GM12878 (cell line): ENCODE measurements at regions not wholly inside any gene's neighbourhood (a gene's known extent, or its start where the extent isn't known, plus 50 kb on each side); places are given as distances from the start of the nearest gene placed in this dataset.

Source experiments
- ATAC-seq: fragments of 200-7000 bp; cut with Tn5 transposase; 3 replicates; pipeline ENCODE4 v1.9.1; 2020; ENCODE audit warnings: mild to moderate bottlenecking, moderate library complexity
- BruUV-seq: library from RNA; stranded (reverse); fragments of 400-500 nt; replicated peaks from 2 replicates; lab custom pipeline; 2021; lab: Mats Ljungman, UMichigan
- CTCF ChIA-PET: fragments of 300-600 bp; sonication (Branson Sonifier 250); formaldehyde crosslinking; extraction: SDS; loops from one replicate; lab custom pipeline; 2021; ENCODE audit warnings: inconsistent platforms; lab: Yijun Ruan, JAX
- POLR2A ChIA-PET: fragments of 350-600 bp; formaldehyde crosslinking; extraction: SDS; loops from one replicate; lab custom pipeline; 2021; ENCODE audit warnings: inconsistent platforms; lab: Charles Lee
- RAD21 ChIA-PET: fragments of 300-600 bp; sonication (Branson Sonifier 250); formaldehyde crosslinking; loops from one replicate; lab custom pipeline; 2023; ENCODE audit warnings: antibody characterized with exemption; ENCODE audit not compliant: unreplicated experiment; lab: Charles Lee
- SMC1A ChIA-PET: fragments of 300-600 bp; sonication (Branson Sonifier 250); formaldehyde crosslinking; loops from one replicate; lab custom pipeline; 2023; ENCODE audit not compliant: unreplicated experiment, uncharacterized antibody; lab: Charles Lee
- DNase-seq: peaks from one replicate; pipeline ENCODE4 v3.0.0-alpha.2; 2011; ENCODE audit warnings: low read depth, low spot score
- FAIRE-seq: peaks from 3 replicates; lab custom pipeline; 2011; peaks lifted over from hg19 to GRCh38; lab: Jason Lieb, UNC
- H2AFZ ChIP-seq: 2 replicates; pipeline ENCODE4 v1.6.0; 2011; ENCODE audit warnings: low read depth, low read length, control low read depth; ENCODE audit not compliant: control insufficient read depth
- H3K27ac ChIP-seq: 2 replicates; pipeline ENCODE4 v1.5.1; 2011; ENCODE audit warnings: control low read depth; ENCODE audit not compliant: control insufficient read depth, insufficient read depth
- H3K27me3 ChIP-seq, 2 experiments: replicated peaks in 1 of 2; 2 replicates each; pipeline versions ENCODE4 v1.6.0 to v1.6.1; 2011; ENCODE audit warnings: low read length in 1 of 2; ENCODE audit not compliant: control insufficient read depth in 2 of 2, insufficient read depth in 2 of 2
- H3K36me3 ChIP-seq, 2 experiments: 2 replicates each; pipeline ENCODE4 v1.5.1; 2011; ENCODE audit warnings: low read length in 1 of 2; ENCODE audit not compliant: control insufficient read depth in 2 of 2, insufficient read depth in 2 of 2
- H3K4me1 ChIP-seq: 2 replicates; pipeline ENCODE4 v1.6.1; 2011; ENCODE audit warnings: mild to moderate bottlenecking, low read length, moderate library complexity, mixed read lengths; ENCODE audit not compliant: control insufficient read depth, insufficient read depth
- H3K4me2 ChIP-seq: 2 replicates; pipeline ENCODE4 v1.6.0; 2011; ENCODE audit warnings: control low read depth; ENCODE audit not compliant: control insufficient read depth, insufficient read depth
- H3K4me3 ChIP-seq: fragments of 200-600 bp; sonication (generic); 2 replicates; pipeline ENCODE4 v1.5.1; 2016
- H3K79me2 ChIP-seq: 2 replicates; pipeline ENCODE4 v1.6.0; 2011; ENCODE audit warnings: low read length; ENCODE audit not compliant: control insufficient read depth, insufficient read depth
- H3K9ac ChIP-seq: 2 replicates; pipeline ENCODE4 v1.8.0; 2011; ENCODE audit warnings: low read length, control low read depth, mixed read lengths; ENCODE audit not compliant: control insufficient read depth, insufficient read depth
- H3K9me3 ChIP-seq: replicated peaks from 3 replicates; pipeline ENCODE4 v1.5.1; 2011; ENCODE audit warnings: mild to moderate bottlenecking, low read length; ENCODE audit not compliant: control insufficient read depth, insufficient read depth
- H4K20me1 ChIP-seq: 2 replicates; pipeline ENCODE4 v1.6.0; 2011; ENCODE audit not compliant: control insufficient read depth, insufficient read depth
- ATF7 ChIP-seq: fragments of 450-650 bp; IDR thresholded peaks from 2 replicates; pipeline ENCODE4 v1.6.1; 2016; ENCODE audit warnings: low read depth, mild to moderate bottlenecking
- CREM ChIP-seq: IDR thresholded peaks from 2 replicates; pipeline ENCODE4 v1.6.1; 2014; ENCODE audit warnings: antibody characterized with exemption, low read depth
- ESRRA ChIP-seq: IDR thresholded peaks from 2 replicates; pipeline ENCODE4 v1.6.1; 2012; ENCODE audit warnings: mild to moderate bottlenecking, low read length, improper control_type of control experiment
- FOS ChIP-seq: IDR thresholded peaks from 3 replicates; pipeline ENCODE4 v1.6.1; 2011; ENCODE audit warnings: borderline replicate concordance; ENCODE audit not compliant: insufficient read length; ENCODE audit errors: extremely low read depth
- JUND ChIP-seq: IDR thresholded peaks from 2 replicates; pipeline ENCODE4 v1.6.1; 2012; ENCODE audit warnings: low read depth, mild to moderate bottlenecking, low read length, improper control_type of control experiment, moderate library complexity
- KDM1A ChIP-seq: fragments of 200-600 bp; sonication (generic); IDR thresholded peaks from 2 replicates; pipeline ENCODE4 v1.6.1; 2016; ENCODE audit warnings: borderline replicate concordance
- MTA3 ChIP-seq: IDR thresholded peaks from 2 replicates; pipeline ENCODE4 v1.6.1; 2012; ENCODE audit warnings: low read length, inconsistent platforms, borderline replicate concordance
- MXI1 ChIP-seq: fragments of 150-350 bp; IDR thresholded peaks from 2 replicates; pipeline ENCODE4 v1.6.1; 2011; ENCODE audit warnings: low read depth, mild to moderate bottlenecking, inconsistent platforms, low read length, improper control_type of control experiment
- NBN ChIP-seq: fragments of 450-650 bp; IDR thresholded peaks from 2 replicates; pipeline ENCODE4 v1.6.1; 2016
- PML ChIP-seq: IDR thresholded peaks from 2 replicates; pipeline ENCODE4 v1.6.1; 2012; ENCODE audit warnings: low read length, inconsistent platforms
- POLR2AphosphoS2 ChIP-seq: IDR thresholded peaks from 2 replicates; pipeline ENCODE4 v1.6.1; 2011; ENCODE audit warnings: low read depth, mild to moderate bottlenecking, low read length, improper control_type of control experiment, moderate library complexity
- SMARCA5 ChIP-seq: fragments of 450-650 bp; IDR thresholded peaks from 2 replicates; pipeline ENCODE4 v1.6.1; 2017; ENCODE audit warnings: mild to moderate bottlenecking
- SUPT20H ChIP-seq: IDR thresholded peaks from 2 replicates; pipeline ENCODE4 v1.6.1; 2011; ENCODE audit warnings: low read depth, mild to moderate bottlenecking, low read length, moderate library complexity, borderline replicate concordance; ENCODE audit not compliant: control insufficient read depth
- YY1 ChIP-seq: IDR thresholded peaks from 2 replicates; pipeline ENCODE4 v1.6.1; 2011; ENCODE audit warnings: low read depth, mild to moderate bottlenecking, low read length
- ZNF622 ChIP-seq: fragments of 450-650 bp; IDR thresholded peaks from 2 replicates; pipeline ENCODE4 v1.6.1; 2017; ENCODE audit warnings: mild to moderate bottlenecking, inconsistent platforms
- in situ Hi-C: fragments of 300-500 bp; cut with MboI; formaldehyde crosslinking; loops from 9 replicates; pipeline ENCODE4 v1.14.3; 2018; ENCODE audit warnings: mixed read lengths
- intact Hi-C: fragments of 100-400 bp; cut with micrococcal nuclease; formaldehyde crosslinking; loops from one replicate; pipeline ENCODE4 v1.14.2; 2022; ENCODE audit not compliant: unreplicated experiment
- TF ChIP-seq, protein P1 (sequence below): IDR thresholded peaks from 2 replicates; pipeline ENCODE4 v1.6.1; 2011; ENCODE audit warnings: borderline replicate concordance, low read depth, mild to moderate bottlenecking, moderate library complexity, low read length; ENCODE audit not compliant: insufficient read depth, poor library complexity, severe bottlenecking
- TF ChIP-seq, protein P2 (sequence below): IDR thresholded peaks from 2 replicates; pipeline ENCODE4 v1.6.1; 2011; ENCODE audit warnings: low read depth, mild to moderate bottlenecking, low read length, moderate library complexity, borderline replicate concordance; ENCODE audit errors: extremely low read depth
- TF ChIP-seq, protein P3 (sequence below): fragments of 450-650 bp; IDR thresholded peaks from 2 replicates; pipeline ENCODE4 v1.6.1; 2017; ENCODE audit warnings: mild to moderate bottlenecking, low read depth, inconsistent platforms; ENCODE audit not compliant: poor library complexity, severe bottlenecking
- TF ChIP-seq, protein P4 (sequence below): fragments of 450-650 bp; conservative IDR thresholded peaks from 2 replicates; pipeline ENCODE4 v1.6.1; 2017; ENCODE audit warnings: mild to moderate bottlenecking, moderate library complexity

DNA sequence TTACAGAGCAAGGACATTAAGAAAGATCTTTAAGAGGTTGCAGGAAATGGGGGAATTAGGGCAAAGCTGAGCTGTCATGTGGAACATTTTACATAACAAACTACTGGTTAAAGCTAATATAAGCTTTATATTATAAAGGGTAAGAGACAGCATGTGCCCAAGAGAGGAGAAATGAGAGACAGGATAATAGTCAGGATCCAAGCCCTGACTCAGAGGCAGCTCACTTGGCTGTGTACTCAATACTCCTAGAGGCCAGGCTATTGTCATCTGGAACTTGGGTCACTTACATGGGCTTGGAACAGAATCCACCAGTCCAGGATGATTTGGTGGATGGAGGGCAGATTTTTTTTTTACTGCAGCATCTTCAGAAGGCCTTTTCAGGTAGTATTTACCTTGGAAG is 418.6 kb upstream of the ZMIZ1 start:
- POLR2A ChIA-PET = no interaction called here

More for the DNA sequence above, 418.6 kb upstream of the ZMIZ1 start:
- H4K20me1 ChIP-seq = no peaks in the 10 kb centered on the region
- no peaks in the 10 kb centered on the region for H3K9me3 ChIP-seq
- no peaks in the 10 kb centered on the region for H3K27me3 ChIP-seq
- CTCF ChIA-PET = interaction anchor here (0.8 to 3.2 kb wide), 3 partner anchors 8 to 15 kb away, joined by 3 to 20 read pairs (median 3); no protein-coding TSS in a partner anchor
- H3K4me2 ChIP-seq = no peak overlapping the region
- in situ Hi-C loops = no loop called here
- RAD21 ChIA-PET = no interaction called here
- no peaks in the 10 kb centered on the region for H3K4me1 ChIP-seq
- ATAC-seq (no peak), FAIRE-seq (no peak), DNase-seq (no peak)
- intact Hi-C loops = no loop called here
- TF ChIP-seq PML = no peak
- TF ChIP-seq, protein P1, sequence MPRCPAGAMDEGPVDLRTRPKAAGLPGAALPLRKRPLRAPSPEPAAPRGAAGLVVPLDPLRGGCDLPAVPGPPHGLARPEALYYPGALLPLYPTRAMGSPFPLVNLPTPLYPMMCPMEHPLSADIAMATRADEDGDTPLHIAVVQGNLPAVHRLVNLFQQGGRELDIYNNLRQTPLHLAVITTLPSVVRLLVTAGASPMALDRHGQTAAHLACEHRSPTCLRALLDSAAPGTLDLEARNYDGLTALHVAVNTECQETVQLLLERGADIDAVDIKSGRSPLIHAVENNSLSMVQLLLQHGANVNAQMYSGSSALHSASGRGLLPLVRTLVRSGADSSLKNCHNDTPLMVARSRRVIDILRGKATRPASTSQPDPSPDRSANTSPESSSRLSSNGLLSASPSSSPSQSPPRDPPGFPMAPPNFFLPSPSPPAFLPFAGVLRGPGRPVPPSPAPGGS = no peak
- TF ChIP-seq MTA3 = no peak
- no peak for TF ChIP-seq SUPT20H
- TF ChIP-seq JUND = no peak
- no peak for TF ChIP-seq POLR2AphosphoS2
- TF ChIP-seq KDM1A = no peak
- no peak for TF ChIP-seq ESRRA
- TF ChIP-seq MXI1 = no peak
- no peak for TF ChIP-seq YY1
- no peak for TF ChIP-seq ZNF622
- TF ChIP-seq SMARCA5 = no peak
- TF ChIP-seq, protein P2, sequence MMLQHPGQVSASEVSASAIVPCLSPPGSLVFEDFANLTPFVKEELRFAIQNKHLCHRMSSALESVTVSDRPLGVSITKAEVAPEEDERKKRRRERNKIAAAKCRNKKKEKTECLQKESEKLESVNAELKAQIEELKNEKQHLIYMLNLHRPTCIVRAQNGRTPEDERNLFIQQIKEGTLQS = no peak
- TF ChIP-seq FOS = no peak
- TF ChIP-seq CREM = no peak
- TF ChIP-seq, protein P3, sequence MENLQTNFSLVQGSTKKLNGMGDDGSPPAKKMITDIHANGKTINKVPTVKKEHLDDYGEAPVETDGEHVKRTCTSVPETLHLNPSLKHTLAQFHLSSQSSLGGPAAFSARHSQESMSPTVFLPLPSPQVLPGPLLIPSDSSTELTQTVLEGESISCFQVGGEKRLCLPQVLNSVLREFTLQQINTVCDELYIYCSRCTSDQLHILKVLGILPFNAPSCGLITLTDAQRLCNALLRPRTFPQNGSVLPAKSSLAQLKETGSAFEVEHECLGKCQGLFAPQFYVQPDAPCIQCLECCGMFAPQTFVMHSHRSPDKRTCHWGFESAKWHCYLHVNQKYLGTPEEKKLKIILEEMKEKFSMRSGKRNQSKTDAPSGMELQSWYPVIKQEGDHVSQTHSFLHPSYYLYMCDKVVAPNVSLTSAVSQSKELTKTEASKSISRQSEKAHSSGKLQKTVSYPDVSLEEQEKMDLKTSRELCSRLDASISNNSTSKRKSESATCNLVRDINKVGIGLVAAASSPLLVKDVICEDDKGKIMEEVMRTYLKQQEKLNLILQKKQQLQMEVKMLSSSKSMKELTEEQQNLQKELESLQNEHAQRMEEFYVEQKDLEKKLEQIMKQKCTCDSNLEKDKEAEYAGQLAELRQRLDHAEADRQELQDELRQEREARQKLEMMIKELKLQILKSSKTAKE = no peak
- TF ChIP-seq, protein P4, sequence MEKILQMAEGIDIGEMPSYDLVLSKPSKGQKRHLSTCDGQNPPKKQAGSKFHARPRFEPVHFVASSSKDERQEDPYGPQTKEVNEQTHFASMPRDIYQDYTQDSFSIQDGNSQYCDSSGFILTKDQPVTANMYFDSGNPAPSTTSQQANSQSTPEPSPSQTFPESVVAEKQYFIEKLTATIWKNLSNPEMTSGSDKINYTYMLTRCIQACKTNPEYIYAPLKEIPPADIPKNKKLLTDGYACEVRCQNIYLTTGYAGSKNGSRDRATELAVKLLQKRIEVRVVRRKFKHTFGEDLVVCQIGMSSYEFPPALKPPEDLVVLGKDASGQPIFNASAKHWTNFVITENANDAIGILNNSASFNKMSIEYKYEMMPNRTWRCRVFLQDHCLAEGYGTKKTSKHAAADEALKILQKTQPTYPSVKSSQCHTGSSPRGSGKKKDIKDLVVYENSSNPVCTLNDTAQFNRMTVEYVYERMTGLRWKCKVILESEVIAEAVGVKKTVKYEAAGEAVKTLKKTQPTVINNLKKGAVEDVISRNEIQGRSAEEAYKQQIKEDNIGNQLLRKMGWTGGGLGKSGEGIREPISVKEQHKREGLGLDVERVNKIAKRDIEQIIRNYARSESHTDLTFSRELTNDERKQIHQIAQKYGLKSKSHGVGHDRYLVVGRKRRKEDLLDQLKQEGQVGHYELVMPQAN = no peak
- no peak for TF ChIP-seq ATF7
- TF ChIP-seq NBN = no peak
- H3K9ac ChIP-seq = no peak overlapping the region
- H3K79me2 ChIP-seq = no peaks in the 10 kb centered on the region
- no peak overlapping the region for H2AFZ ChIP-seq
- BruUV-seq = no TSS peak
- H3K4me3 ChIP-seq = no peak overlapping the region
- SMC1A ChIA-PET = interaction anchor here (1.3 kb wide), 1 partner anchor 9 kb away, joined by 5 read pairs; no protein-coding TSS in a partner anchor
- no peaks in the 10 kb centered on the region for H3K36me3 ChIP-seq
- H3K27ac ChIP-seq = no peak overlapping the region
